Right hindlimb (tissue), 1 donor: ENCODE measurements at regions not wholly inside any gene's neighbourhood (a gene's known extent, or its start where the extent isn't known, plus 50 kb on each side); places are given as distances from the start of the nearest gene placed in this dataset.
"Not testable (repeated sequence)": the region's sequence is repeated elsewhere in the genome, so short reads cannot be mapped to it uniquely, and the experiment has no call there.

ENCODE experiments used
- DNase-seq: peaks from one replicate; pipeline ENCODE4 v3.0.0-alpha.2; 2018

GRCh38 chr7:46091071-46091470 lies 170.0 kb upstream of the IGFBP3 start:
- no peak for DNase-seq

DNA sequence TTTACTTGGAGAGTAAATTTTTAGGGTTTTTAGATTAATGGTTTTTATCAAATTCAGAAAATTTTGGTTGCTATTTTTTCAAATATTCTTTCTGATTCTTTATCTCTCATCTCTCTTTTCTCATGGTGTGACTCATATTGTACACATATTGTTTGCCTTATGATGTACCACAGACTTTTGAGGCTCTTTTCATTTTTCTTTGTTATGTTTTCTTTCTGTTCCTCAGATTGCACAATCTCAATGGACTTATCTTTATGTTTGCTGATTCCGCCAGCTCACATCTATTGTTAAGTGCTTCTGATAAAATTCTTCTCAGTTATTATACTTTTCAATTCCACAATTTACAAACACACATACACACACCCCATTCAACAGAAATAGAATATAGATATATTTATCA lies 168.2 kb upstream of the IGFBP3 start:
- DNase-seq: no peak

- not testable (repeated sequence) for DNase-seq
Measured at GRCh38 chr7:46088486-46088885, 167.4 kb upstream of the IGFBP3 start.

GRCh38 chr7:46080595-46081159 lies 159.6 kb upstream of the IGFBP3 start:
- DNase-seq: no peak

DNA sequence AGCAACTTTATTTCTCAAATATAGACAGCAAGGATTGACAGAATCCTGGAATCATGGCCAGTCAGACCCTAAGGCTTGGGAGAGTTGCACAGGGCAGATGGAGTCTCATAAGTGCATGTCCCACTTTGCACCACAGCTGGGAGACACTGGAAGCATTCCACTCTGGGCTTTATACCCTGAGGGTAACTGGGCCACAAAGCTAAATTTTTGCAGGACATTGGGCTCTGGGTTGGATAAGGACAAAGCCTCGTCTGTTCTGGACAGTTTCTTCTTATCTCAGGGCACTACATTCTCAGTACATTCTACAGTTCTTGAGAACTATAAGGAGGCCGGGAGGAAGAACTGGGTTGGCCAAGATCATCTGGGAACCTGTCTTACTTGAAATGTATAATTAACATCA lies 158.3 kb upstream of the IGFBP3 start:
- DNase-seq: no peak

DNA sequence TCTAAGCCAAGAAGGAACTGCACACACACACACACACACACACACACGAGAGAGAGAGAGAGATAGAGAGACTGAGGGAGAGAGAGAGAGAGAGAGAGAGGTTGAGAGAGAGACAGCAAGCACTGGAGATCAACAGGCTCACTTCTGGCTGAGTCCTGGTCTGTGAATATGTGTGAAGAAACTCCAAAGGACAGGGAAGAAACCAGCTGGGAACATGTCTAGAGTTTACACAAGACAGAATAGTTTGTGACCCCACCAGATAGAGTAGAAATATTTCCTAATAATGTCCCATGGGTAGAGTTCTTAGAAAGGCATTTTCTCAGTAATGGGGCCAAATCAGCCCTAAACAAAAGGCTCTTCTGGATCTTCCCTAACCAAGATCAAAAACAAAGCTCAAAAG lies 155.5 kb upstream of the IGFBP3 start:
- no peak for DNase-seq

DNA sequence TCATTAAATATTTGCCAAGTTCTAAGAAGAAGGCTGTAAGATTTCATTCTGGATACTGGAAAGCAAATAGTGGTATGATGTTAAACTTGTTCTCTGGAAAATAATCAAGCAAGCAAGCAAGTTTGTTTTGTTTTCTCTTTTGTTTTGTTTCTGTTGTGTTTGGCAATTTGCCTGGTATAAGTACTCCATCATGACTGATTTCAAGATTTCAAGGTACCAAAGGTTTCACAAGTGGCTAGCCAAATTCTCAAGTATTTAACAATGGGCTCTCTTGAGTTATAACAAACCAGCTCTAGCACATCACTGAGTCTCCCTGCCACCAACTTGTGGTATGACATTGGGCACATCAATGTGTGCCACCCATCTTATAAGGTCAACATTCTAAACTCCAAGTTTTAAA lies 151.7 kb upstream of the IGFBP3 start:
- DNase-seq: no peak

- no peak for DNase-seq
Measured at GRCh38 chr7:46071601-46072000, 150.5 kb upstream of the IGFBP3 start.

DNA sequence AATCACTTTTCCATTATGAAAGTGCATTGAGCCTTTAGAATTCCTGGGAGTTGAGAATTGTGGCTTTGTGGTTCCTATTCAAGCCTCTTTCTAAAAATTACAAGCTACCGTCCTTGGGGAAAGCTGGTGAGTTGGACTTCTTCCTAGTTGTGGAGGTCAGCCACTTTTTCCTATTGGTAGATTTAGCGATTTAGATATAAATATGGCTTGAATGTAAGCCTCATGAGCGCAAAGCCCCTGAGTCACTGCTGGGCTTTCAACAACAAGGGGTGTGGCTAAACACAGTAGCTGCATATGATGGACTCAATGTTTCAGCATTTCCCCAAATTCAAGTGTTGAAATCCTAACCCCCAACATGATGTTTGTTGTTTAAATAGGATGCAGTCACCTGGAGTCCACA lies 150.0 kb upstream of the IGFBP3 start:
- no peak for DNase-seq

- no peak for DNase-seq
Measured at GRCh38 chr7:46068159-46068558, 147.1 kb upstream of the IGFBP3 start.

DNA sequence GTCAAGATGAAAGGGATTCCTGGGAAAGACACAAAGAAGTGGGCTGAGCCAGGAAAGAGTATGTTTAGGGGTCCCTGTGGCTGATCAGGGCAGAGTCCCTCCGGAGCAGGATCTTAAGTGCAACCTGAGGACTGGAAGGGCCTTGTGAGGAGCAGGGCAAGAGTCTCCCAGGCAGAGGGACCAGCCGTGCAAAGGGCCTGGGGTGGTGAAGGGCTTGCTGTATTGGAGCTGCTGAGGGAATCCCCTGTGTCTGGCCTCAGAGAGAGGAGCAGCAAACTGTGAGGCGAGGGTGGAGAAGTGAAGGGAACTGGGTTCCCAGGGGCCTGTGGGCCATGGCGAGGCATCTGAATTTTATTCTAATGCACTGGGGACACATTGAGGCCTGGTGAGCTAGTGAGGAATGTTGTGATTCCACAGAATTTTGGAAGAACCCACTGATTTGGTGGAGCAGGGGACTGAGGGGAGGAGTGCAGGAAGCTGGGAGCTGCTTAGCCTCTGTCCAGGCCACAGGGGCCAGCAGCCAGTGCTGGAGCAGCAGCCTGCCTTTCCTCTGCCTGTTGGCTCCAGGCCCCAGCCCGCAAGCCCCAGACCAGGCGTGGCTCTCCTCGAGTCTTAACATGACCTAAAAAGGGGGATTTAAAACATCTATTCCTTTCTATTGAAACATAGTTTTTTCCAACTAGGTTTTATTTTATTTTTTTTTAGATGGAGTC lies 138.4 kb upstream of the IGFBP3 start:
- peak; percentile 80 for DNase-seq

GRCh38 chr7:46058086-46058823 lies 137.2 kb upstream of the IGFBP3 start:
- DNase-seq: no peak

DNA sequence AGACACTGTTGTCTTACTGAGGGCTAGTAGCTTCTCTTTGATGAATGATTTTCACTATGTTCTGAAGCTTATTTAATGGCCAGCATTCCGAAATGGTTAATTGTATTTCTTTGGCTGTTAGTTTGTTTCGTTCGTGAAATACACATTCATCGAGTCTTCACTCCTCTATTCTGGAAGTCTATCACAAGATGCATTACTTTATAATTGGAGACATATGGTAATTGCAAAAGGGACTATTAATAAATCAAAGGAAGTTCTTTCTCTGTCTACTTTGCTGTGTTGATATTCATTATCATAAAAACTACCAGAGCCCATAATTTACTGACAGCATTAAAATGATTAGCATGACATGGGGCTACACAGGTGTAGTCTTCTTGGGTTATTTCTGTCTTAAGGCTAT lies 133.8 kb upstream of the IGFBP3 start:
- no peak for DNase-seq

GRCh38 chr7:46054272-46054671 lies 133.2 kb upstream of the IGFBP3 start:
- DNase-seq: peak; percentile 52

DNA sequence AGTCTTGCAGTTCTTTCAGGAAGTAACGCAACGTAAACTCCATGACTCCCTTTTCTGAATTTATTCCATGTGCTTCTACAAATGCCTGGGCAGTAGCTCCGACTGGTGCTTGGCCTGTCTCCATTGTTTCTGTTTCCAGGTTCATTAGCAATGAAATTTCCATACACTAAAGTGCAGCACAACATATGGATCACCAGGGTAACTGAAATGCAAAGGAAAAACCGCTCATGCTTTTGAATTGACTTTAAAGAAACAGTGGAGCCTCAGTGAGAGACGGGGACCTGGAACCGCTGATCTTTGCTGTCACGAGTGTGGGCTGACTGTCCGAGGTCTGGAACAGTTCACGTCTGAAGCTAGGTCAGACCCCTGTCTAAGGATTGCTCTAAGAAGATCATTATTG lies 126.5 kb upstream of the IGFBP3 start:
- DNase-seq: peak; percentile 72

GRCh38 chr7:46043338-46043737 lies 122.3 kb upstream of the IGFBP3 start:
- DNase-seq: not testable (repeated sequence)

DNA sequence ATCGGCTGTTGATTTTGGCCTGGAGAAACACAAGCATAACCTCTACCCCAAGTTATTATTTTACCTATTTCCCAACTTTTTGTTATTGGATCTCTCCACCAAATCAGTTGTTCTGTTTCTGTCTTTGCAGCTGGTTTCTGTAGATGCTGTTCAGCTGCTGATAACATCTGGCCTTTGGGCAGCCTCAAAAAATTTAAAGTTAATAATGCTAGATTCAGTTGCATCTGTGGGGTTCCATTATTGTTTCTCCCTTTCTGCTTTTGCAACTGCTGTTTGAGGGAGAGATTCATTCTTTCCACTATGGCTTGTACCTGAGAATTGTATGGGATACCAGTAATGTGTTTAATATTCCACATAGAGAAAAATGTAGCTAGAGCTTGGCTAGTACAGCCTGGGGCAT lies 118.7 kb upstream of the IGFBP3 start:
- not testable (repeated sequence) for DNase-seq

DNA sequence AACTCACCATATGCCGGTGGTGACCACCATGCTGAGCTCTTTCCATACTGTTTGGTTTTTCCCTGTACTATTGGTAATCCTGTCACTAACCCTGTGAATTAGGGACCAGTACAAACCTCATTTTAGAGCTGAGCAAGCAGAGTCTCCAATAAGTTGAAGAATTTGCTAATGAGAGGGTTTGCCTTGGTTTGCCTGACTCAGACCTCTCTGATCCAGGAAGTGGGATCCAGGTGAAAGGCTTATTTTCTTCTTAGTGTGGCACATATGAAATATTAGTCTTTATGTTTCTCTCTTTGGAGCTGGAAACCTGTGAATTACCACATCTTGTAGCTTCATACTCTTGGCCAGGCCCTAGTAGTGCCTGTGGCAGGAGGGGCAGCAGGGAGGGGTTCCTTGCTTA lies 114.1 kb upstream of the IGFBP3 start:
- DNase-seq: no peak

GRCh38 chr7:46034056-46034768 lies 113.1 kb upstream of the IGFBP3 start:
- DNase-seq: no peak

GRCh38 chr7:46033592-46033991 lies 112.5 kb upstream of the IGFBP3 start:
- no peak for DNase-seq

DNA sequence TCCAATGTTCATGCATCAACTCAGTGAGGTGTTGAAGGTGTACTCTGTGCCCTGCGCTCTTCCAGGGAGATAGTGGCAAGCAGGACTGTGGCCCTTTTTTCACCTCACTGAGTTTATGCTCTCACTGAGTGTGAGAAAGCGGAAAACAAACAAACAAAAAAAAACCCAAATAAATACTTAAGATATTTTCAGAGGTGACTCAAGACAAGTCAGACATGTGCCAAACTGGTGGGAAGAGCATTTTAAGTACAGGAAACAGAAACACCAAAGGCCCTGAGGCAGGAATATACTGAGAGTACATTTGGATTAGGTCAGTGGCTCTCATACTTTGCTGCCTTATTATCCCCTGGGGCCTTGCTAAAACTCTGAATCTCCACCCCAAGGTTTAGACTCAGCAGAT lies 111.9 kb upstream of the IGFBP3 start:
- DNase-seq: no peak

- no peak for DNase-seq
Measured at GRCh38 chr7:46032353-46032752, 111.3 kb upstream of the IGFBP3 start.

DNA sequence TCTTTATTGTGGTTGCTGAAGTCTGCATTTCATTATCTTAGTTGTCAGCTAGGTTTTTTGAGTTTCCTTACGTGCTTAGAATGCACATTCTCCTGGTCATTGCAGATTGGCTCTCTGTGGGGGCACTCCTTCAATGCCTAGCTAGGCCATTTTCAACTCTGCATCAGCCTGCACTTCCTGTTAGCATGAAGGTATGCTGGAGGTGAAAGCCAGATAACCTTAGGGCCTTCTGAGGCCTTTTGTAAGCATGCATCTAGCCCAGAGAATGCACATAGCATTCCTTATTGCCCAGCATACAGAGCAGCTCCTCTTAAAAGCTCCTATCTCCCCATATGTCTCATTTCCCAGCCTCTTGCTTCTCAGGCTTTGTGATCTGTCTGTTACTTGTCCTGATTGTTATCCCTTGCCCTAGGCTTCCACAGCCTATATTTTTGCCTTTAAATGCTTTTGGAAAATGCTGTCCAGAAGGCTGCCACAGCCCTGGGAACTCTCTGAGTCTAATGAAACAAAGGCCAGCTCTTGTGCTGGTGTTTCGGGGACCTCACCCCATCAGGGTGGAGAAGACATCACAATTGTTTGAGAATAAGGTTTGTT lies 108.1 kb upstream of the IGFBP3 start:
- DNase-seq: no peak
